ENCODE measurements at regions not wholly inside any gene's neighbourhood (a gene's known extent, or its start where the extent isn't known, plus 50 kb on each side); places are given as distances from the start of the nearest gene placed in this dataset.
A peak's percentile ranks its signal among the peaks of the same experiment; 100 is the strongest.

DNA sequence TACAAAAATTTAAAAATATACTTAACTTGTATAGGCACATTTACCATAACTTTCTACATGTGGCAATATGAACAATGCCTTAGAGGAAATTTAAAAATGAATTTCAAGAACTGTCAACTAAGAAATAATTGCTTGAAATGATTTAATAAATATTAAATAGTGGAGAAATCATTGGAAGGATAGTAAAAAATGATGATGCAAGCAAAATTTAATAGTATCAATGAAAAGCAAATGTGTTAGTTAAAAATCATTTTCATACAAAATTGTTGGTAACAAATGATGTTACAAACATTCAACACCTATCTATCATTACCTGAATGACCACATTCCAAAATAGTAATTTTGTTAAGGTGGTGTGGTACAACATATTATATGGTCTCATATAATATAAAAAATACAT lies 331.0 kb downstream of the HAO1 start:
- TF ChIP-seq, protein P1, sequence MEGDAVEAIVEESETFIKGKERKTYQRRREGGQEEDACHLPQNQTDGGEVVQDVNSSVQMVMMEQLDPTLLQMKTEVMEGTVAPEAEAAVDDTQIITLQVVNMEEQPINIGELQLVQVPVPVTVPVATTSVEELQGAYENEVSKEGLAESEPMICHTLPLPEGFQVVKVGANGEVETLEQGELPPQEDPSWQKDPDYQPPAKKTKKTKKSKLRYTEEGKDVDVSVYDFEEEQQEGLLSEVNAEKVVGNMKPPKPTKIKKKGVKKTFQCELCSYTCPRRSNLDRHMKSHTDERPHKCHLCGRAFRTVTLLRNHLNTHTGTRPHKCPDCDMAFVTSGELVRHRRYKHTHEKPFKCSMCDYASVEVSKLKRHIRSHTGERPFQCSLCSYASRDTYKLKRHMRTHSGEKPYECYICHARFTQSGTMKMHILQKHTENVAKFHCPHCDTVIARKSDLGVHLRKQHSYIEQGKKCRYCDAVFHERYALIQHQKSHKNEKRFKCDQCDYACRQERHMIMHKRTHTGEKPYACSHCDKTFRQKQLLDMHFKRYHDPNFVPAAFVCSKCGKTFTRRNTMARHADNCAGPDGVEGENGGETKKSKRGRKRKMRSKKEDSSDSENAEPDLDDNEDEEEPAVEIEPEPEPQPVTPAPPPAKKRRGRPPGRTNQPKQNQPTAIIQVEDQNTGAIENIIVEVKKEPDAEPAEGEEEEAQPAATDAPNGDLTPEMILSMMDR (IDR thresholded peaks at IDR 0.05; ENCODE audit: control insufficient read depth, insufficient read depth, low read depth, low read length, missing control alignments) = no peak
- no peak for DNase-seq (ENCODE audit: low read depth)
- H3K4me3 ChIP-seq (ENCODE audit: control insufficient read depth, low read depth, low read length) = no peak overlapping the region

DNA sequence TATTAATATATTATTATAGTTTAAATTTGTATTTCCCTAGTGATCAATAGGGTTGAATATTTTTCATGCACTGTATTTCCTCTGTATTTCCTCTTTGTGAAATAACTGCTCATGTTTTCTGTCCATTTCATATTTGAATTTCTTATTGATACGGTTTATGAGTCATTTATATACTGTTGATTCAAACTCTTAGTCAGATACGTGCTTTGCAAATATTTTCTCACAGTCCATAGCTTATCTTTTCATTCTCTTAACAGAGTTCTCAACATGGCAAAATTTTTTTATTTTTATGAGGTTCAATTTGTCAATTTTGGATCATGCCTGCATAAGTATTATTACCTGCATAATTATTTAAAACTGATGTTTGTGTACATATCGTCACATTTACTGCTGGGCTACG lies 329.6 kb downstream of the HAO1 start:
- TF ChIP-seq, protein P1 (IDR thresholded peaks at IDR 0.05; ENCODE audit: control insufficient read depth, insufficient read depth, low read depth, low read length, missing control alignments) = no peak
- DNase-seq (ENCODE audit: low read depth) = no peak
- H3K4me3 ChIP-seq (ENCODE audit: control insufficient read depth, low read depth, low read length) = no peak overlapping the region

DNA sequence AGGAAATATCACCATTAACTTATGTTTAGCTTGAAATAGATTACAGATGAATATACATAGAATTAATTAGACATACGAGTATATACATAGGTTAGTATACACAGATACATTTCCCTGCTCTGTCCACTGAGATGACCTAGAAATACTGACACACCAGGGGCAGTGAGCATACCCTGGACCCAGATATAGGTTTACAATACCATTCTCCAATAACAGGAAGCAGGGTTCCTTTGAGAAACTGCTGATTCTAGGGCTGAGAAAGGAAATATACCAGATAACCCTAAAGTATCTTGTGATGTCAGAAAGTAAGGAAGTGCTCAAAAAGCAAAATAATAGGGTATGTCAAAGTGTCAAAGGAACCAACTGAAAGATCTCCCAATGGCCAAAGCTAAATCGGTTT lies 322.5 kb downstream of the HAO1 start:
- TF ChIP-seq, protein P1 (IDR thresholded peaks at IDR 0.05; ENCODE audit: control insufficient read depth, insufficient read depth, low read depth, low read length, missing control alignments) = no peak
- H3K4me3 ChIP-seq (ENCODE audit: control insufficient read depth, low read depth, low read length) = no peak overlapping the region
- DNase-seq (ENCODE audit: low read depth) = no peak

DNA sequence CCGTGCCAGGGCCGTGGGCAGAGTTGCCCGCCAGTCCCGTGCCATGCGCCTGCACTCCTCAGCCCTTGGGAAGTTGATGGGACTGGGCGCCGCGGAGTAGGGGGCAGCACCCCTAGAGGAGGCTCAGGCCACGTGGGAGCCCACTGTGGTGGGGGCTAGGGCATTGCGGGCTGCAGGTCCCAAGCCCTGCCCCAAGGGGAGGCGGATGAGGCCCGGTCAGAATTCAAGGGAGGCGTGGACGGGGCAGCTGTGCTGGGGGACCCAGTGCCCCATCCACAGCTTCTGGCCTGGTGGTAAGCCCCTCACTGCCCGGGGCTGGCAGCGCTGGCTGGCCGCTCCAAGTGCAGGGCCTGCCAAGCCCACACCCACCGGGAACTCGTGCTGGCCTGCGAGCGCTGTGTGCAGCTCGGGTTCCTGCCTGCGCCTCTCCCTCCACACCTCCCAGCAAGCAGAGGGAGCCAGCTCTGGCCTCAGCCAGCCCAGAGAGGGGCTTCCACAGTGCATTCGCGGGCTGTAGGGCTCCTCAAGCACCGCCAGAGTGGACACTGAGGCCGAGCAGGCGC lies 317.8 kb downstream of the HAO1 start:
- TF ChIP-seq, protein P1 (IDR thresholded peaks at IDR 0.05; ENCODE audit: control insufficient read depth, insufficient read depth, low read depth, low read length, missing control alignments) = no peak
- DNase-seq (ENCODE audit: low read depth) = no peak
- no peak overlapping the region for H3K4me3 ChIP-seq (ENCODE audit: control insufficient read depth, low read depth, low read length)

DNA sequence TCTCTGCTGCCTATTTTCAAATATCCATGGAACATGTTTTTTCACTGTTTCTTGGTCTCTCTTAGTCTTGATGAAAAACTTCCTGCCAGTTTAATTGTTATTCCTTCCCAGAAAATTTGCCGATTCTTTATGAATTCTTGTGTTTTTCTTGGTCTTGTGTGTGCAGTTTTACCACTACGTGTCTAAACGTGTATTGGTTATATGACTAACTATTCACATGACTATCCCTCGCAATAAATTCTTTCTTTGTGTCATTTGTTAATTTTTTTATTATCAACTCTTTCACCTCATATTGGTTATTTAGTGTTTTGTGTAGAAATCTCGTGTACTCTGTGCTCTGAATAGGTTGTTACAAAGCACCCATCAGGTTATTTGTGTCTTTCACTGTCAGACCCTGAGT lies 315.4 kb downstream of the HAO1 start:
- DNase-seq (ENCODE audit: low read depth) = no peak
- H3K4me3 ChIP-seq (ENCODE audit: control insufficient read depth, low read depth, low read length) = no peak overlapping the region
- TF ChIP-seq, protein P1 (IDR thresholded peaks at IDR 0.05; ENCODE audit: control insufficient read depth, insufficient read depth, low read depth, low read length, missing control alignments) = no peak

DNA sequence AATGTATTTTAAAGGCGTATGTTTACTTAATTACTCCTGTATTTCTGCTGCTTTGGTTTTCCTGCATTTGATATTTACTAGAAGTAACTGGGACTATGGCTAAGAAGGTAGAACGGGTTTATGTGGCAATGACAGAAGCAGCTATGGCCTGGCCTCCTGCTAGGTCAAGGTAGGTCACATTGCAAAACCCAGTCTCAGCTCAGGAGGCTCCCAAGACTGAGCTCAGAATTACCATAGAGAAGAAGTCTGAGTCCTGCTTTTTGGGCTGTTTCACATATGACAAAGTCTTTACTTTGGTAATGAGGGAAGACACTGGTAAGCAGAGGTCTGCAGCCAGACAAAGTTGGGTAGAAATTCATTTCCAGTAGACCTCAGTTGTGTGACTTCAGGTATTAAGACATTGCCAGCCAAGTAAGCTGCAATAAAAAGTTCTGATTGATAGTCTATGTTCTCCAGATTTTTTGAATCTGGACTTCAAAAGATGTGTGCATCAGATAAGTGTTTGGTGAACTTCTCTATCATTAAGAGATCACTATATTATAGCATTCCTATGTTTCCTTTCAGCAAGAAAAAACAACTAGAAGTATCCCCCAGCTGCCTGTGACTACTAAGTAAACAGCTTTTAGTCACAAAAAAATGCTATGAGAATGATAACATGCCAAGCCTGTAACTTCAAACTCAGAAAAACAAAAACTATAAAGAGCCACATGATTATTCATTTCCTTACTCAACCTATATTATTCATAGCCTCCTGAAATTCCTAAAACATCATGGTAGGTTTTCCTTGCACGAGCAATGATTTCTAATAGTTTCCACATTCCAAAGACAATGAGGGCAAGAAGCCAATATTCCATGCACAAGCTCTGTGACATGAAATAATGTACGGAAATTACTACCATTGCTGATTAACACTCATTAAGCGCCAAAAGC lies 312.3 kb downstream of the HAO1 start:
- peak; percentile 2 for DNase-seq (ENCODE audit: low read depth)
- H3K4me3 ChIP-seq (ENCODE audit: control insufficient read depth, low read depth, low read length) = no peak overlapping the region
- TF ChIP-seq, protein P1 (IDR thresholded peaks at IDR 0.05; ENCODE audit: control insufficient read depth, insufficient read depth, low read depth, low read length, missing control alignments) = no peak

Measured in AG09309 (cell line).